ENCODE measurements at regions not wholly inside any gene's neighbourhood (a gene's known extent, or its start where the extent isn't known, plus 50 kb on each side); places are given as distances from the start of the nearest gene placed in this dataset.
A peak's percentile ranks its signal among the peaks of the same experiment; 100 is the strongest.

GRCh38 chr12:67414011-67414715 lies 145.0 kb downstream of the CAND1 start:
- SMC1A ChIA-PET (ENCODE audit: uncharacterized antibody, unreplicated experiment) = interaction anchor here (0.7 to 1.4 kb wide), 5 partner anchors 9 to 530 kb away, joined by 3 to 4 read pairs (median 3); no protein-coding TSS in a partner anchor
- Histone ChIP-seq H4K20me1 (ENCODE audit: control insufficient read depth, insufficient read depth) (no peaks in the 10 kb centered on the region), H3K36me3 (ENCODE audit: control insufficient read depth in 2 of 2, insufficient read depth in 2 of 2, low read length in 1 of 2) (no peaks in the 10 kb centered on the region), H3K27me3 (replicated peaks in 1 of 2; ENCODE audit: control insufficient read depth in 2 of 2, insufficient read depth in 2 of 2, low read length in 1 of 2) (no peaks in the 10 kb centered on the region), H3K27ac (ENCODE audit: control insufficient read depth, insufficient read depth) (no peak overlapping the region), H2AFZ (ENCODE audit: control insufficient read depth, low read depth, low read length) (no peak overlapping the region), H3K4me2 (ENCODE audit: control insufficient read depth, insufficient read depth) (no peak overlapping the region), H3K79me2 (ENCODE audit: control insufficient read depth, insufficient read depth, low read length) (no peaks in the 10 kb centered on the region), H3K4me1 (ENCODE audit: control insufficient read depth, insufficient read depth, low read length) (no peaks in the 10 kb centered on the region), H3K9ac (ENCODE audit: control insufficient read depth, insufficient read depth, low read length) (no peak overlapping the region), H3K9me3 (replicated peaks; ENCODE audit: control insufficient read depth, insufficient read depth, low read length) (no peaks in the 10 kb centered on the region), H3K4me3 (no peak overlapping the region)
- BruUV-seq (replicated peaks) = no TSS peak
- ATAC-seq (no peak), FAIRE-seq (no peak), DNase-seq (ENCODE audit: low read depth, low spot score) (no peak)
- in situ Hi-C loops (cut with MboI) (no loop called here), intact Hi-C loops (cut with micrococcal nuclease; ENCODE audit: unreplicated experiment) (no loop called here)
- WGBS (ENCODE audit: insufficient coverage, insufficient replicate concordance, low lambda C conversion rate, missing lambda C conversion rate) = 52% methylated on average over 6 of the region's 6 CpGs
- POLR2A ChIA-PET = interaction anchor here (0.5 kb wide), 1 partner anchor 86 kb away, joined by 4 read pairs; no protein-coding TSS in a partner anchor
- RAD21 ChIA-PET (ENCODE audit: unreplicated experiment) = interaction anchor here (0.6 to 1.1 kb wide), 2 partner anchors 58 to 585 kb away, joined by 3 read pairs; no protein-coding TSS in a partner anchor
- no peak for TF ChIP-seq E2F4 (IDR thresholded peaks at IDR 0.05; ENCODE audit: low read depth, low read length)
- CTCF ChIA-PET = interaction anchor here (1.7 kb wide), 1 partner anchor 12 kb away, joined by 4 read pairs; no protein-coding TSS in a partner anchor

- POLR2A ChIA-PET = no interaction called here
- 2% methylated on average over 4 of the region's 4 CpGs for WGBS (ENCODE audit: insufficient coverage, insufficient replicate concordance, low lambda C conversion rate, missing lambda C conversion rate)
- no peak overlapping the region for H3K4me2 ChIP-seq (ENCODE audit: control insufficient read depth, insufficient read depth)
- peak; percentile 30; the same call in 1 of the 2 replicates for TF ChIP-seq SMC3 (IDR thresholded peaks at IDR 0.05; ENCODE audit: borderline replicate concordance, low read length)
- TF ChIP-seq CTCF (IDR thresholded peaks at IDR 0.05 in 2 of 3, conservative IDR thresholded peaks at IDR 0.05 in 1 of 3; ENCODE audit: control insufficient read depth in 2 of 3, extremely low read depth in 1 of 3, insufficient read depth in 1 of 3, low read depth in 3 of 3, low read length in 3 of 3) = peak; percentile 10 to 37 (median 25); a peak in 3 of 6 replicates
- TF ChIP-seq FOXM1 (IDR thresholded peaks at IDR 0.05; ENCODE audit: low read depth, low read length) = no peak
- TF ChIP-seq RAD21 (IDR thresholded peaks at IDR 0.05; ENCODE audit: insufficient read depth, low read depth, low read length) = peak; percentile 47
- no peak for TF ChIP-seq DPF2 (IDR thresholded peaks at IDR 0.05)
- TF ChIP-seq RELB (IDR thresholded peaks at IDR 0.05; ENCODE audit: low read depth) = no peak
- TF ChIP-seq MXI1 (IDR thresholded peaks at IDR 0.05; ENCODE audit: low read depth, low read length) = no peak
- no peak for TF ChIP-seq SREBF2 (IDR thresholded peaks at IDR 0.05; ENCODE audit: low read length)
- no peak for TF ChIP-seq ETV6 (conservative IDR thresholded peaks at IDR 0.05 in 1 of 2, IDR thresholded peaks at IDR 0.05 in 1 of 2; ENCODE audit: borderline replicate concordance in 1 of 2, low read depth in 1 of 2)
- TF ChIP-seq MTA2 (IDR thresholded peaks at IDR 0.05; ENCODE audit: low read depth) = no peak
- TF ChIP-seq CBX3 (IDR thresholded peaks at IDR 0.05; ENCODE audit: borderline replicate concordance, low read depth) = no peak
- SMC1A ChIA-PET (ENCODE audit: uncharacterized antibody, unreplicated experiment) = no interaction called here
- H3K79me2 ChIP-seq (ENCODE audit: control insufficient read depth, insufficient read depth, low read length) = no peaks in the 10 kb centered on the region
- FAIRE-seq = no peak
- no peaks in the 10 kb centered on the region for H4K20me1 ChIP-seq (ENCODE audit: control insufficient read depth, insufficient read depth)
- CTCF ChIA-PET = no interaction called here
- in situ Hi-C loops (cut with MboI) = no loop called here
- H3K27me3 ChIP-seq (replicated peaks in 1 of 2; ENCODE audit: control insufficient read depth in 2 of 2, insufficient read depth in 2 of 2, low read length in 1 of 2) = no peaks in the 10 kb centered on the region
- no peak overlapping the region for H3K9ac ChIP-seq (ENCODE audit: control insufficient read depth, insufficient read depth, low read length)
- RAD21 ChIA-PET (ENCODE audit: unreplicated experiment) = no interaction called here
- H3K4me1 ChIP-seq (ENCODE audit: control insufficient read depth, insufficient read depth, low read length) = no peaks in the 10 kb centered on the region
- BruUV-seq (replicated peaks) = no TSS peak
- DNase-seq (ENCODE audit: low read depth, low spot score) = no peak
- H3K27ac ChIP-seq (ENCODE audit: control insufficient read depth, insufficient read depth) = no peak overlapping the region
- no peak for ATAC-seq
- no peaks in the 10 kb centered on the region for H3K9me3 ChIP-seq (replicated peaks; ENCODE audit: control insufficient read depth, insufficient read depth, low read length)
- no peak overlapping the region for H3K4me3 ChIP-seq
- no peaks in the 10 kb centered on the region for H3K36me3 ChIP-seq (ENCODE audit: control insufficient read depth in 2 of 2, insufficient read depth in 2 of 2, low read length in 1 of 2)
- intact Hi-C loops (cut with micrococcal nuclease; ENCODE audit: unreplicated experiment) = no loop called here
- no peak overlapping the region for H2AFZ ChIP-seq (ENCODE audit: control insufficient read depth, low read depth, low read length)
These were observed 146.3 kb downstream of the CAND1 start for GRCh38 chr12:67415473-67415872.

All from GM12878 (cell line).